ELF-1 (cell line): ENCODE measurements at regions not wholly inside any gene's neighbourhood (a gene's known extent, or its start where the extent isn't known, plus 50 kb on each side); places are given as distances from the start of the nearest gene placed in this dataset.

Experiments
- DNase-seq: peaks from one replicate; pipeline ENCODE4 v3.0.0-alpha.2; 2016; ENCODE audit warnings: low read depth, low spot score

DNA sequence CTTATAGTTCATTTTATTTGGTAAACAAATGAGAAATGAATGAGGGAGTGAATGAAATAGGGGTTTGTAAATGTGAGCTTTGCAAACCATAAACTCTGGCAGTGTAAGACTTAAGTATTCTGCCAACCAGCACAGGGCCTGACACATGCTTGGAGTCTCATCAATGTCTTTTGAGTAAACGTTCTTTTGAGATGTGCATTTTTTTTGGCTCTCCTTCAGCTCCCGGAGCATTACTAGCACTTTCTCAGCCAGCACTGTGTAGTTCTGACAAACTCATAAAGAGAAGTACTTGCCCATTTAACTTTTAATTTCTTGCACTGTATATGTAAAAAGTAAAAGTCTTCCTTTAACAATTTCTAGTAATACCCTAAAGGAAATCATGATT, 245.3 kb downstream of the HS3ST1 start:
- DNase-seq: no peak

DNA sequence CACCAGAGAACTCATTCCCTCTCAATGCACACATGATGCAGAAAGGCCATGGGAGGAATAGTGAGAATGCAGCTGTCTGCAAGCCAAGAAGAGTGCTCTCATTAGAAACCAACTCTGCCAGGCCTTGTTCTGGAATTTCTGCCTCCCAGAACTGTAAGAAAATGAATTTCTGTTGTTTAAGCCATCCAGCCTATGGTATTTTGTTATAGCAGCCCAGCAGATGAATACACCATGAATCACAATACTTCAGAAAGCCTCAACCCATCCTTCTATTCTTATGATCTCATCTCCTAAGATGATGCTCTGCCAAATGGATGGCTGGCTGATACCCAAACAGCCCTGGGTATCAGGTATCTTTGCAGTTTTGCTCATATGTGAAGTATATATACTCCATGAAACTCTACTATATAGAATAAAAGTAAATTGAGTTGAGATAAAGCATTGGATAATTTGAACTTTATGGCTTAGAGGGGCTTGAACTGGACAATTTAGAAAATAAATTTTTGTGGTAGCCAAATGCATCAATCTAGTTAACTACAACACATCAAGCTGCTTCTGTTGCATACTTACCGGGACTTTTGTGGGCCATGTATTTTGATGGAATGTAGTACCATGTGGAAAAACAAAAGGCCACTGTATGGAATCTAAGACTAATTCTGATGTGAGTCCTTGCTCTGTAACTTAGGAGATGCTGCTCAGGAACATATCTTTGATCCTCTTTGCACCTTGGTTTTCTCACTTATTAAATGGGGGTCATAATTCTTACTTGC, 245.9 kb downstream of the HS3ST1 start:
- no peak for DNase-seq

DNA sequence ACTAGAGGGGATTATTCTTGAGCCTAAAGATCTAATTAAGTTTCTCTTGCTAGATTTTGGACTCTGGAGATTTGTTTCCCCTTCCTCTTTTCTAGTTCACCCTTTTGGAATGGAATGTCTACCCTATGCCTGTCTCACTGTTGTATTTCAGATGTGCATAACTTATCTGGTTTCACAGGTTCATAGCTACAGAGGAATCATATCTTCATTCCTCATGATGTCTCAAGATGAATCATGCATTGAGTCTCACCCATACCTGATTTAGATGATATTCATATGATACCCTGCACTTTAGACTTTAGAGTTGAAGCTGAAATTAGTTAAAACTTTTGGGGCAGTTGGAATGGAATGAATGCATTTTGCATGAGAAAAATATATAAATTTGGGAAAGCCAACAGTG, 246.7 kb downstream of the HS3ST1 start:
- DNase-seq: no peak

DNA sequence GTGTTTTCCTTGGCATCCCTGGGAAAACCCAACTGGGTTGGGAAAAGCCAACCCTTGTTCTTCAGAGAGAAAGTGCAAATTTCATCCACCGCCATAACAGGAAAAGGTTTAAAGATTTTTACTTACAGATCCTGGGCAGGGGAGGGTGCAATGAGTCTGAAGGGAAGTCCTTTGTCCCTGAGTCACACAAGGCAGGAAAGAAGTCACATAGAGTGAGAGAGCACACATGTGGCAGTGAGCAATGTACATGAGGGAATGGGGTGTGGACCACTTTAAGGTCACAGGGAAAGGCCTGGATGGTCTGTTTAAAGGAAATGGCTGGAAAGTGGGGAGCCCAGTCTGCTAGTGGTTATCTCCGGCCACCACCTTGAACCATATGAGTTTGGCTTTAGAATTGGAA, 248.9 kb downstream of the HS3ST1 start:
- DNase-seq: no peak

DNA sequence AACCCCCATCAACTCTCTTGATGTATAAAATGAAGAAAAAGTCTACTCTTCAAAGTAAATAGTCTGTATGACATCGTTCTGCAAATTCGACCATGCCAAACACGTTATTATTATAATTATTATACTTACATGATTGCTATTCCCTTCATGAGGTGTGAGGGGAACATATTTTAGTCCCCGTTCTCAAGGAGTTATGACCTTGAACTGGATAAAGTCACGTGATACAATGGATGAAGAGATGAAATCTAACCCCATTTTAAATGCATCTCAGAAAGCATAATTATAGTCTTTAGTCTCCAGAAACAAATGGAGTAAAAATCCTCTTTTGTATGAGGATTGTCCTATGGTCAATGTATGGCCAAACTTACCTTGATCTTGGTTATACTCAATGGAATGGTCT, 250.3 kb downstream of the HS3ST1 start:
- DNase-seq: no peak

DNA sequence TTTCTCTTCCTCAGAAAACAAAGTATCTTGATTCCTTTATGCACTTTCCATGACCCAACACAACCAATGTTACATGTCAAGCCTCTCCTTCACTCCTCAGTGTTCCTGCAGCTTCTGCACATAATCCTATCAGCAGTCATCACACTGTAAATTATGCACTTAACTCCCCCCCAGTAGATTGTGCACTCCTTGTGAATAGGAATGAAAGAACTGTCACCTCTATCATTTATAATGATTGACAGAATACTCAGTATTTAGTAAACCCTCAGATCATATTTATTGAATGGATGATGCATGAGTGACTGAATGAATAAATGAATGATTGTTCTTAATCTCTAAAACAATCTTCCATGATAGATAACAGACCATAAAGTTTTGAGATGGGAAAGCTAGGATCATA, 253.3 kb downstream of the HS3ST1 start:
- DNase-seq: no peak

DNA sequence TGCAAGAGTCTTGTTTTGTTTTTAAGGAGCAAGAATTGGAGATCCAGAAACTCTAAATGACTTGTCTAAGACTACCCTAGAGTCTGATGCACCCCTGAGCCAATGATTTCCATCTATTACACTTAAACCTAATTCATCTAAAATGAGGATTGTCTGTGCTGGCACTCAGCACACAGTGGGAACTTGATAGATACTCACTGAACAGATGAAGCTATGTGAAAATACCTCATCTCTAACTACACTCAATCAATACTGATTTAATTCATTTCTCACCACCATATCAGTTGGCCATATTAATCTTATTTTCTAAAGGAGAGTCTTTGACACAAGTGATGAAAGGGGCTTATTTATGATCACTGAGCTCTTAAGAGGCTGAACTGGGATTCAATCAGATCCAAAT, 262.1 kb downstream of the HS3ST1 start:
- DNase-seq: no peak

DNA sequence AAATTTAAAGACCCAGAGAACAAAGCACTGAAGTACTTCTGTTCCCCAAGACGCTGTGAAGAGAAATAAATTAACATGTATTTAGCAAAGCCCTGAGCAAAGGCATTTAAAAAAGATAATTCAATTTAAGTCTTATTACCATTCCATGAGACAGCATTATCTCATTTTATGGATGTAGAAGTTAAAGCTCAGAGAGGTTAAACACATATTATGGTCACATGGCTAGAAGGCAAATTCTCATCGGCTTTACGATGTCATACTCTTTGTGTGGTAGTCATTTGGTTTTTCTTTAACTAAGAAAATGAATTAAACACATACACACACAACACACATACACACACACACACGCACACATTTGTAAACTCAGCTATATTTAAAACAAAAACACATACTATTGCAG, 262.7 kb downstream of the HS3ST1 start:
- no peak for DNase-seq

DNA sequence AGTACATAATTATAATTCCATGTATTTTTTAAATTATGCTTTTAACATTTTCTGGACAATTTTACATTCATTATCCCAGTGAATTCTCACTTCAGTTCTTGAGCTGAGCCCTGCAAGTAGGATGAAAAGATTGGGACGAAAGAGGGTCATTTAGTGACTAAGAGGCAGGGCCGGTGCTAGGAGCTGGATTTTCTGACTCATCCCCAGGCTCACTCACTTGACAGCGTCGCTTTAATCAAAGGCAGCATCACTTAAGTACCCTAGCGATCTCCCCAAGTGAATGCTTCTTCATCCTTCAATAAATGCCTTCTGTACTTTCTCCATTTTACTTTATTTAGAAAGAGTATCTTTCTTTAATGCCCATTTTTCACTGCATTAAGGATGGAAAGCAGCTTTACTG, 263.6 kb downstream of the HS3ST1 start:
- DNase-seq: peak; percentile 31

DNA sequence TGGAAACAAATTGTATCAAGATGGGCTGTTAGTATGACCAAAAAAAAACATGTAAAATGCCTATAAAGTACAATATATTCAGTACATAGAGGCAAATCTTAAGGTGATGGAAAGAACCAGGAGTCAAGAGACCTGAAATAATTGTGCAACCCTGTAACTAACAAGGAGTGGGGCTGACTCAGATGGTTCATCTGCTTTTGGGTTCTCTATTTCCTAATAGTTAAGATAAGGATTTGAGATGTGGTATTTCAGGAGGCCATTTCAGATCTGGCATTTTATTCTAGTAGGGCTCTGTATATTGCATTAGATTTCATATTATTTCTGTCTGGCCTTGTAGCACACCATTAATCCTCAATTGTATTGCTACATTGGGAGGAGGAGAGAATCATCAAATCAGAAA, 268.4 kb downstream of the HS3ST1 start:
- DNase-seq: no peak

DNA sequence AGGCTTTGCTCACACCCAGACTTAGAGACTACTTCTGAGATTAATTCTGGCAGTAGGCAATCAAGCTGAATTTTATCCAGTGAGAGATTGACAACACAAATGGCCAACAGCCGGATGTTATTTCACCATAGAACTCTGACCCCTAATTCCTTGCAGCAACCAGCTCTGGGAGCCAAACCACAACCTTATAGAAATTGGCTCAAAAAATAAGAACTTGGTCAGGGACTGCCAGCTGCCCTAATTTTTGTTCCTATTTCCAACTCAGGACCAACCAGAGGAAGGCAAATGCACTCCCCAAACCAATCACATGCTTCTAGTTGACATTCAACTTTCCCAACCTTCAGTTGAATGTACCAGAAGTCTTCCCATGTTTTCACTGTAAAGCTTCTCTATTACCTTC, 269.7 kb downstream of the HS3ST1 start:
- no peak for DNase-seq

DNA sequence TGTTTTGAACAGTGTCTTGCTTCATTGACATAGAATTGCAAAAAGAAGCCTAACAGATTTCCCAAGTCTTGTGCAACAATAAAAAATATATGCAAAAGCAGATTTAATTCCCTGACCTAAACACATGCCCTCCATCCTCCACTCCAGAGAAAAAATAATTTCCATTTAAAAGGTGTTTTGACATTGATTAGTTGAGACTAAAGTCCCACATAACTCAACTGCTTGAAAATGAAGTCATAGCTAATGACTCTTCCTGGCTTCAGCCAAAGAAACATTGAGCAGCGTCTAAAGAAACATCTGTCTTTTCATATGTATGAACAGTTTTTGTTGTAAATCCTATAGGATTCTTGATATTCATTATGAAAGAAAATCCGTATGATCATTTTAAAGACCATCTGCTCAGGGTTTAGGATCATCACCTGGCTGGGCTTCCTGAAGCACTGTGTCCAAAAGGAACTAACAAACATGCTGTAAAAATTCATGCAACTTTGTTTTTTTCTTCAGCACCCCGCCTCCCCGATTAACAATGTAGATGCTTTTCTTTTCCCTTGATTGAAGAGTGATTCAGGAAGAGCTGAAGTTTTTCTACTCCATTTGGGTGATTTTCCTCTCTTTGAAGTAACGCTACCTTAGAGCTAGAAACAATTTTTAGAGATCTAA, 273.4 kb downstream of the HS3ST1 start:
- DNase-seq: no peak

DNA sequence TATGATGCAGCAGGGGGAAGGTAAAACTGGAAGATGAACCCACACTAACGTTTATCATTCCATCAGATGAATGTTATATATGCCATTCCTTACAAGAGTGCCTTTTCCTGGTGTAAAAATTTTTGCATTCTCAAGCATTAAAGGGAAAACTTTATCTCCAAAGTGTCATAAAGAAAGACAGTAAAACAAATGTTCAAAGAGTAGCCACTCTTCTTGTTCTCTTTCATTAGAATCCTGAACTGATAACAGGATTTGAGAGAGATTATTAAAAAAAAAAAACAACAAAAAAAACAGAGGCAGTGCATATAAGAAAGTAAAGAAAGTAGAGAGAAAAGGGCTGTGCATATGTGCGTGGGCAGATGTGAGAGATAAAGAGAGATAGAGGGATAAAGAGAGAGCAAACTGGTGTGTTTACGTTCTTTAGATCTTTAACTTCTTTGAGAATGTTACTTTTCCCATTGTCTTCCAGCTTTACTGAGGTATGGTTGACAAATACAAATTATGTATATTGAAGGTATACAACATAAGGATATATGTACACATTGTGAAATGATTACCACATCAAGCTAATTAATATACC, 275.4 kb downstream of the HS3ST1 start:
- no peak for DNase-seq

DNA sequence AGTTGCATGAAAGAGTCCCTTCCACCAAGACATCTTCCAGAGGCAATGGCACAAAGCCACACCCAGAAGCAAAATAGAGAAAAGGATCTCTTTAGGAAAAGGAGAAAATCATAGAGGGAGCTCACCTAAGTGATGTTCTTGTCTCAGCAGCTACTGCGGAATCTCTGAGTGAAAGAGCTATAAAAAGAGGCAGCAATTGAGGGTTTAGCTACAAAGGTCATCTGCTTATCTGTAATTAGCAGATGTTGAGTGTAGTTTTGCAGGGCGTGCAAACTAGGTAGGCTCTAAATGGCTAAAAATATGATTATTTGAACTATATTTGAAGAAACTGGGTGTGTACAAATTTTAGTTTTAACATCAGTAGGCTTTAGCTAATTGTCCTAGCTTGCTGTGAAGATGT, 276.0 kb downstream of the HS3ST1 start:
- DNase-seq: no peak

DNA sequence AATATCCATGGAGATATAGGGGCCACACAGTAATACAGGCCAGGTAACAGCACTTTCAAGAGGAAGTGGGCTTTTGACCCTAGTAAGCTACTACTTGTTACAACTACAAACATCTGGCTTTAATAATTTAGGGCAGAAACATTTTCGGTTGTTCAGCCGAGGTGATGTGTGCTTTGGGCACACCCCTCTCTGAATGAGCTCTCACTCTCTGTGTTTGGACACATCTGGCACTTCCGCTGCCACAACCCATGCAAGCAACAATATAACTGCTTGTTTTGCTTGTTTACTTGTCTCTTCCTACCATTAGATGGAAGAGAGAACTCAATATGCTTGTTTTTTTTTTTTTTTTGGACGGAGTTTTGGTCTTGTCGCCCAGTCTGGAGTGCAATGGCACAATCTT, 277.2 kb downstream of the HS3ST1 start:
- no peak for DNase-seq

DNA sequence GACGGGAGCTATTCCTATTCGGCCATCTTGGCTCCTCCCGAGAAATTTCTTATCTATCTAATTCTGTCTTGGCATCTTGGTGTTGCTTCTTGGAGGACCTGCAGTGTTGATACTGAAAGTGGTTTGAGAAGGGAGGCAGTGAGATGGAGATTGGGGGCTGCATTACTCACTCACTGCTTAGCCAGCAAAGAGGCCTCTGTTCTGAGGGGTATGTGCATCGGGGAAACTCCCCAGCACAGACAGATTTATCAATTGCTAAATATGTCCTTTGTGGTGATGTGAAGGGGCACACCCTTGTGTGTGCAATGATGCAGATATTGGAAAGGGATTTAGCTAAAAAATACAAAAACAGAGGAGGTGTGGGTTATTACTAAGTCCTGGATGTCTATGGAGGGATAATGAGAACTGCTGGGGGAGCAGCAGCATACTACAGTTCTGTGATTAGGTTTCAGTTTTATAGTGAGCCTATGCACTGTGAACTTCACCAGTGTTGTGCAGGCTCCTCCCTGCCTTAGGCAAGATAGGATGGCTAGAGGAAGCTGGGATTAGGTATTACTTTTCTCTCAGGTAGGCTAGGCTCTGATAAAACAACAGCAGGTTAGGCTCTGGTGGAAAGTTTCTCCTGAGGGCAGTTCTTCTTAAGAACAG, 279.0 kb downstream of the HS3ST1 start:
- peak; percentile 43 for DNase-seq

DNA sequence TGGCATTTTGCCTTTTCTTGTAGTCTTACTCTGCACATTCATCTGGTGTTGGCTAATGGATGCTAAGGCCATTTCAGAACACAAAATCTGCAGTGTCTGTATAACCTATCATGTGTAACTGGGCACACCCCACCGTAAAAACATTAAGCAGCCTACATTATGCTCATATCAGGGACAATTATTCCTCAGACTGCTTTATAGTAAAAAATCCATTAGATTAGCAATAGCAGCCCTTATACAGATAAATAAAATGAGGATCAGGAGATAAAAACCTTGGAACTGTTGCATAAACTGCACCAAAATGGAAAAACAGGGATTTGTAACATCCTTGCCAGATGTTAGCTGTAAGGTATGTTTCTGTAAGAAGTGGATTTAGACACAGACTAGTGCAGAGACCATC, 288.8 kb downstream of the HS3ST1 start:
- DNase-seq: no peak

DNA sequence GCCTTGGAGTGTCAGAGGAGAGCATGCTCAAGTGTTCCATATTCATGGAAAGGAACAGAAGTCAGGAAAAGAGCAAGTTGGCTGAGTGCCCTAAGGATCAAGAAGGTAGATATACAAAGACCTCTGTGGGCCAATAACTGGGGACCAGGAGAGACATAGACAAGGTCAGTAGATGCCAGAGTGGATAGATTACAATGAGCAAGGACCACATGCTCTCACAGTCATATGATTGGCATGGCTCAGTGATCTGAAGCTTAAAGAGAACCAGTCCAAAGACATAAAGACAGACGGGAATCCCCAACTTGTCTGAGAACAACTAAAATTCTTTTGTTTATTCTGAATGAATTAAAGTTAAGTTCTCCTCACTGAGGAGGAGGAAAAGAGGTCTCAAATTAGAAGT, 289.7 kb downstream of the HS3ST1 start:
- DNase-seq: no peak

DNA sequence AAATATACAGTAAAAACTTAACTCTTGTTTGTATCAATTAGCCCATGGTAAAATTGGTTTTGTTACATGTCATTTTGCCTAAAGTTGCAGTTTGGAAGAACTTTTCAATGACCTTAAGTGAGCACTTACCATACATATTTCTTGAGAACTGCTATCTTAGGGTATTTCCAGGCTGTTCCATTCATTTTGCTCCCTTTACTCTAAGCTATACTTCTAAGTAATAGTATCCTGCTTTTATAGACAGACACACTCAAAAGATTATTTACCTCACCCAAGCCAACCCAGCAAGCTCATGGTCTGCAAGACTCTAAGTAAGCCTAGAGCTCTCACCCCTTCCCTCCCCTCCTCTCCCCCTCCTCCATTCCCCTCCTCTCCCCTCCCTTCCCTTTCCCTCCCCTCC, 294.0 kb downstream of the HS3ST1 start:
- no peak for DNase-seq

DNA sequence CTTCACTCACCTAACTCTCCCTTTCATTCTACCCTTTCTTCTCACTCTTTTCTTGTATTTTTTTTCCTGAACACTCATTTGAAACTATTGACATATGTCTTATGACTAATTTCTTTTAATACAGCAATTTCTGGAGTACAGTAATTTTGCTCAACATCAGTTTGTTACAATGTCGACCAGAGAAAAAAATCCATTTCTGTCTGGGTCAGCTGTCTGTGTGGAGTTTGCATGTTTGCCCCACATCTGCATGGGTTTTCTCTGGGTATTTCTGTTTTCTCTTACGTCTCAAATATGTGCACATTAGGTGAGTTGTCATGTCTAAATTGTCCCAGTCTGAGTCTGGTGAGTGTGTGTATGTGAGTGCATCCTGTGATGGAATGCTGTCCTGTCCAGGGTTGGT, 294.8 kb downstream of the HS3ST1 start:
- DNase-seq: no peak

DNA sequence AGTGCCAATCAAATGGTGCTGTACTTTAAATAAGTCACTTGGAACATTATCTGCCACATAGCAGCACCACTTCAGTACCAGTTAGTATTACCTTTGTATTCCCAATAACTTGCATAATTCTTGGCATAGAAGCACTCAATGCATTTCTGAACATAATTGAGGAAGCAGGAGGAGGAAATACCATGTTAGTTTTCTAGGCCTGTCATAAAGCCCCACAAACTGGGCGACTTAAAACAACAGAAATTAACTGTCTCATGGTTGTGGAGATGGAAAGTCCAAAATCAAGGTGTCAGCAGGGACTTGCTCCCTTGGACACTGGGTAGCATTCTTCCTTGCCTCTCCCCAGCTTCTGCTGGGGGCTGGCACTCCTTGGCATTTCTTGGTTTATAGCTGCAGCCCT, 296.2 kb downstream of the HS3ST1 start:
- no peak for DNase-seq

DNA sequence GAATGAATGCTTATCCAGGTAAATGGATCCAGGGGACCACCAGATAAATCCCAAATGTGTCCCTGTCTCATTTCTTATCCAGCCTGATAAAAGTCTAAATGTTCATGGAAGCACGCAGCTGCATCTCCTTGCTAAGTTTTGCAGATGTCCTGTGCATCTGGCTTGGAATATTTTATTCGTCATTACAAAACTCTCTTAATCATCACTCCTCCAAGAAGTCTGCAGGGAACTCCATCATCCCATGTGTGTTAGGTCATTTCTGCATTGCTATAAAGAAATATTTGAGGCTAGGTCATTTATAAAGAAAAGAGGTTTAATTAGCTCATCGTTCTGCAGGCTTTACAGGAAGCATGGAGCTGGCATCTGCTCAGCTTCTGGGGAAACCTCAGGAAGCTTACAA, 297.2 kb downstream of the HS3ST1 start:
- no peak for DNase-seq
